Fibroblast of mammary gland (primary cell): ENCODE measurements at regions not wholly inside any gene's neighbourhood (a gene's known extent, or its start where the extent isn't known, plus 50 kb on each side); places are given as distances from the start of the nearest gene placed in this dataset.

Experiments
- DNase-seq: peaks from one replicate; pipeline ENCODE4 v3.0.0-alpha.2; 2010; ENCODE audit warnings: low read depth
- H3K4me3 ChIP-seq: 2 replicates; pipeline ENCODE4 v1.5.1; 2011; ENCODE audit warnings: low read depth, mild to moderate bottlenecking, low read length, moderate library complexity; ENCODE audit not compliant: control insufficient read depth
- TF ChIP-seq, protein P1 (sequence below): conservative IDR thresholded peaks from 2 replicates; pipeline ENCODE4 v1.5.1; 2011; ENCODE audit warnings: low read depth, low read length, inconsistent platforms; ENCODE audit not compliant: control insufficient read depth, insufficient read depth

DNA sequence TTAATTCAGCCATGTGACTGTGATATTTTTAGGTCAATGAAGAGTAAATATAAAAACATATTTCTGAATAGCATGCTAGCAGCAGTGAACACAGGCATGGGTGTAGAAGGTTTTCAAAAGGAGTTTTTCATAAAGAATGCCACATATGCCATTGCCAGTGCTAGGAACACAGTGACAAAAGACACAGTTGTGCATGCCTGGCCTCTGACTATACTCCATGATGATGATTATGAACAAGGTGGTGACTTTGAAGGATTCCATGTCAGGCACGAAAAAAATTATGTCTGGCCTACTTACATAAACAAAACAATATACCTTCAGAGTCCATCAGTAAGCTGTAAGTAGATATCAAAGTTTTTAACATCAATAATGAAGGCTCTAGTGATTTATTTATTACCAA, 438.7 kb downstream of the TLE1 start:
- TF ChIP-seq, protein P1, sequence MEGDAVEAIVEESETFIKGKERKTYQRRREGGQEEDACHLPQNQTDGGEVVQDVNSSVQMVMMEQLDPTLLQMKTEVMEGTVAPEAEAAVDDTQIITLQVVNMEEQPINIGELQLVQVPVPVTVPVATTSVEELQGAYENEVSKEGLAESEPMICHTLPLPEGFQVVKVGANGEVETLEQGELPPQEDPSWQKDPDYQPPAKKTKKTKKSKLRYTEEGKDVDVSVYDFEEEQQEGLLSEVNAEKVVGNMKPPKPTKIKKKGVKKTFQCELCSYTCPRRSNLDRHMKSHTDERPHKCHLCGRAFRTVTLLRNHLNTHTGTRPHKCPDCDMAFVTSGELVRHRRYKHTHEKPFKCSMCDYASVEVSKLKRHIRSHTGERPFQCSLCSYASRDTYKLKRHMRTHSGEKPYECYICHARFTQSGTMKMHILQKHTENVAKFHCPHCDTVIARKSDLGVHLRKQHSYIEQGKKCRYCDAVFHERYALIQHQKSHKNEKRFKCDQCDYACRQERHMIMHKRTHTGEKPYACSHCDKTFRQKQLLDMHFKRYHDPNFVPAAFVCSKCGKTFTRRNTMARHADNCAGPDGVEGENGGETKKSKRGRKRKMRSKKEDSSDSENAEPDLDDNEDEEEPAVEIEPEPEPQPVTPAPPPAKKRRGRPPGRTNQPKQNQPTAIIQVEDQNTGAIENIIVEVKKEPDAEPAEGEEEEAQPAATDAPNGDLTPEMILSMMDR: no peak
- H3K4me3 ChIP-seq: no peak overlapping the region
- no peak for DNase-seq

DNA sequence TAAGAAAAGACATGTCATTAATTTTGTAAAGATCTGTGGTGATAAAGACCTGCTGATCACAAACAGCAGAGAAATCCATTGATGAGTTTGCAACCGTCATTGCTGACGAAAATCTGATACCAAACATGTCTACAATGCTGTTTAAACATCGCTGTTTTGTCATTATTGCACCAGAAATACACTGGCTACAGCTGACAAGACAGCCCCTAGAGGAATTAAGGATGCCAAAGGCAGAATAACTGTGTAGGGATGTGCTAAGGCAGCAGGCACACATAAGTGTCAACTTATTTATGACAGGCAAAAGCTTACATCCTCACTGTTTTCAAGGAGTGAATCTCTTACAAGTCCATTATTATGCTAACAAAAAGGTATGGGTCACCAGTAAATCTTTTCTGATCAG, 439.3 kb downstream of the TLE1 start:
- no peak overlapping the region for H3K4me3 ChIP-seq
- TF ChIP-seq, protein P1: no peak
- DNase-seq: no peak

DNA sequence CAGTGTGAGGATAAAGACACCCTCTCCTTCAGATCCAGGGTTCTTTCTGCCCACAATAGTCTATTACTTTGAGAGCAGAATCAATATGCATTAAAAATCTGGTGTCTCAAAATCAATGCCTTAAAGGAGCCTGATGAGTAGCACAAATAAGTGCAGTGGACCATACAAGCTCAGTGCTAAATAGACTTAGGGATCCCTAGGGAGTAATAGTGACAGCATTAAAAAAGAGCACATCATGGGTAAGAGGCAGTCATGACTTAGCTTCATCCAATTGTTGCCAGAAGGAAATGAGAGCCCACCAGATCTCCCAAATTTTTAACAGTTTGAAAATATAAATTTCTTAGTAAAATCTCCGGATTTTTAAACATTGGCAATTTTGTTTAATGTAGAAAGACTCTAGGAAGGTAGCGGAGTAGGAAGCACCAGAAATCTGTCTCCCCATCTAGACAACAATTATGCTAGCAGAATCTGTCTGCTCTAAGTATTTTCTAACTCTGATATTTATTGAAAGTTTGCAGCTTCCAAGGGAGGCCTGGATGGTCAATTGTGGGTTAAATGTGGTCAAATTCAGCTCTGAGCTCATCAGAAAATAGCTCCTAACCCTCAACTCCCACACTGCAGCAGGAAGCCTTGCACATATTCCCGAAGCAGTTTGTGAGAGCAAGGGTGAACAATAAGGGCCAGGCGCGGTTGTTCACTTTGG, 443.9 kb downstream of the TLE1 start:
- DNase-seq: peak; percentile 25
- TF ChIP-seq, protein P1: no peak
- H3K4me3 ChIP-seq: no peak overlapping the region

DNA sequence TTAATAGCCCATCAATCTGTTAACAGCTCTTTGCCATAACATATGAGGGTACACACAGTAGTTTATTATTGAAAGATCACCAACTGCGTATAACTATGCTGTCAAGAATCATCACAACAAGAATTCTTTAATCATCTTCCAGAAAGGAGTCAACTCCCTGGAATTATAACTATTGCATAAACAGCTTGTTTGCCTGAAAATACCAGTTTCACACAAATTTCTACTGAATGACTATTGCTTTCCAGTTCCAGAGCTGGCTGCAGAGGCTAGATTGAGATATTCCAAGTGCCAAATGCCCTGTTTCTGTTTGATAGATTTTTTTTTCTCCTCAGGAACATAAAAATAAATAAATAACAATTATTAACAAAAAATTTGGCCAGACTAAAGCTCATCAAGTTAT, 444.7 kb downstream of the TLE1 start:
- TF ChIP-seq, protein P1: no peak
- peak; percentile 29 for DNase-seq
- H3K4me3 ChIP-seq: no peak overlapping the region

DNA sequence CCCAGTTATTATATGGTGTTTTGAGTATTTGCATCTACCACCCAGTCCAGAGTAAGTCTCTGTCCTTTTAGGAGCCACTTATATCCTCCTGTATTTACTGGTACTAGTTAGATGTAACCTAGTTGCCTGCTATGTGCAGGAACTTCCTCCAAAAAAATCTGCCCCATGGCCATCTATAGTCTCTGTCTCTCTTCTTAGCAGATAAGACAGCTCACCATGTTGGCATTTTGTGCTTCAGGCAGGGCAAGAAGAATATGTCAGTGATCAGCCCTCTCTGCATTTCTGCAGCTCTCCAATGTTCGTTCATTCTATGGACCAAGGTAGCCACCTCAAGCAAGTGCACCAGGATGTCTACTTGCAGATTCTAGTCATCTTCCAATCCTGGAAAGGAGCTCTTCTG, 446.5 kb downstream of the TLE1 start:
- TF ChIP-seq, protein P1: no peak
- no peak overlapping the region for H3K4me3 ChIP-seq
- no peak for DNase-seq

DNA sequence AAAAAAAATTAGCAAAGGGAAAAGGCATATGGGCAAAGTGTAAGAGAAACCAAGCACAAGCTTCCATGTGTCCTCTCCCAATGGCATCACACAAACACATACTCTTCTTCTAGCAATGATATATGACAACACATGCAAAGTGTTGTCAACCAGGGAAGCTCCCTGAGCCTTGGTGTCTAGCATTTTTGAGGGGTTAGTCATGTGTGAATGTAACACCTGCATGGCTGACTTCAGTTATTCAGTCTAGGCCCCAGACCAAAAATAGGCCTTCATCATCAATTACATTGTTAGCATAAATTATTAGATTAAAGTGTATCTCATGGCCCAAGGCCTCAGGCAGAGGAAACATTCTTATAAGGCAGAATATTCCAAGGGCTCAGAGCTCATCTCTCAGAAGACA, 450.0 kb downstream of the TLE1 start:
- TF ChIP-seq, protein P1: no peak
- no peak for DNase-seq
- H3K4me3 ChIP-seq: no peak overlapping the region
